Activated CD8-positive, alpha-beta memory T cell treated with anti-CD3 and anti-CD28 coated beads for 36 hours (primary cell): ENCODE measurements at regions not wholly inside any gene's neighbourhood (a gene's known extent, or its start where the extent isn't known, plus 50 kb on each side); places are given as distances from the start of the nearest gene placed in this dataset.

ENCODE experiments used
- CTCF ChIA-PET: fragments of 350-600 bp; sonication (Branson Sonifier 250); formaldehyde crosslinking; loops from one replicate; lab custom pipeline; 2021; ENCODE audit warnings: antibody characterized with exemption; lab: Charles Lee
- POLR2A ChIA-PET: fragments of 350-600 bp; sonication (Branson Sonifier 250); formaldehyde crosslinking; loops from one replicate; lab custom pipeline; 2021; ENCODE audit warnings: antibody characterized with exemption; lab: Charles Lee

DNA sequence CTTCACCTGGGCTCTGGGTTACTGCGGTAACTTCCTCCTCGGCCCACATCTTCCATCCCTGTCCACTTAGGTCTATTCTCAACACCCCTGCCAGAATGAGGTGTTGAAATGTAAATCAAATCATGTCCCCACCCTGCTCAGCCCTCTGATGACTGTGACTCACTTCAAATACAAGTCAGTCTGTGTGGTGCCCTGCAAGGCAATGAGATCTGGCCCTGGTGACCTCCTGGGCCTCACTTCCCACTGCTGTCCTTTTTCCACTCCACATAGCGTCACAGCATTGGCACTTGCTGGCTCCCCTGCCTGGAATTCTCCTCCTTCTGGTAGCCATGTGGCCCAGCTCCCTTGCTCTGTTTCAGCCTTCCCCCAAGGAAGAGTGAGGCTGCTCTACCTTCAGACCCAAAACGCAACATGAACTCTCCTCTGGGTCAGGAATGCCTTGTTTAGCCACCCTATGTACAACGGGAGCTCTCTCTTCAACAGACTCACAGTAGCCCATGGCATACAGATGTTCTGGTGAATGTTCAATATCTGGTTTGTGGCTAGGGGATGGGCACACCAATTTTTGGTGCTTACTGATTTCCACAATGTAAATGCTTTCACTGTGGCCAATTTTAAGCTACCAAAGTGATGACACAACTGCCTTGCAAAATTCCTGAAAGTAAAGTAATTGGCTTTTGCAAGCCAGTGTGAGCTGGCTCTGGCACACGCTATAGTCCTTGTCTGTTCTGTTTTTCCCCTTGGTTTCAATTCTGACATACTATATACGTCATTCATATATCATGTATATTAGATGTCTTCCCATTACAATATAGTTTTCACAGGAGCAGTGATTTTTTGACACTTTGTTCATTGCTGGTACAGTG is 550.3 kb upstream of the HS6ST1 start:
- ChIA-PET POLR2A (no interaction called here), CTCF (no interaction called here)

DNA sequence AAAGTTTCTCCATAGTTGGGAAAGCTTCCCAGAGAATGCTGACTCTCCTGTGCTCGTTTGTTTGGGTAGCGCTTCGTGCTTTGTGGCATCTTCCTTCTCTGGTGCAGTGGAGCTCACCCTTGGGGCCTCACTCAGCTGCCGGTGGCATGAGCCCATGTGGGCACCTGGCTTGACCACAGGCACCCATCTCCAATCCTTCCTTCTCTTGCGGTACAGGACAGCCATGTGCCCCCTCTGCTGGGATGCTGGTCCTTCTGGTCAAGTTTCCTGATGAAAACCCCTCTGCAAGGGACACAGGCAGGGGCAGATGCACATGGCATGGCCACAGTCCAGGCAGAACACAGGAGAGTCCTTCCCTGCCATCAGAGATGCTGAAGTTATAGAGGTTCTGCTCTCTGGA is 555.9 kb upstream of the HS6ST1 start:
- ChIA-PET CTCF (no interaction called here), POLR2A (no interaction called here)

DNA sequence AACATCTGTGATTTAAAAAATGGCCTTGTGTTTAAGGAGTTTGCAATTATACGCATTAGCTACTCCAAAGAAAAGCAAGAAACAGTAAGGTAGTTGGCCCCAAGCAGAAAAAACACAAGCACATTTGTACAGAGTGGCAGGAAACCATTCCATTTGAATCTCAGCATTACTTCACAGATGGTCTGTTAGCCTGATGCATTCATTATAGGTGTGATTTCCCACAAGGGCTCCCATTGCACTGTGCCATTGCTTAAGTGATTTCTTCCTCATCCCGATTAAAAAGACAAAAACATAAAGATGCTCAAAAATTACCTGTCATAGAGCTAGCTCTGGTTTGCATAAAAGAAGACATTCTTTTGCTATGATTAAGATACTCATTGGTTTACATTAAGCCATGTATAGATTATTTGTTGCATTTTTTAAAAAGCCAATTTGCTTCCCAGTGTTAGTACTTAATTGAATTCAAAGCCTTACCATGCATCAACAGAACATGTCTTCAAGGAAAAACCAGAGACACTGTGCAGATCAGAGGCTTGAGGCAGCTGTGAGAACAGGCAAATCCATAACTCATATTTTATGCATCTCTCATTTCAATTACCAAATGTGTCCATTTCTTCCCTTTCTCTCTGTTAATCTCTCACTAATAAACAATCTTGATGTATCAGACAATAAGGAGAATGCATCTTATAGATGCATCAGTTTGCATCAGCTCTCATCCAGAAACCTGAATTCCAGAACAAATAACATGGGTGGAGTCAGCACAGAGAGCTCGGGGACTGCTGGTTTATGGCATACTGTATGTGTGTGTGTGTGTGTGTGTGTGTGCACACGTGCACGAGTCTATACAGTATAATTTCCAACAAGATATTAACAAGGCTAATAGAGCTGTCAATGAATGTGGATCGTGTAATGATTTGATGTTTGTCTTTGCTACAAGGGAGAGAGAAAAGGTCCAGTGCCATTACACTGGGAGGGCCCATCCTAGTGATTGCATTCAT is 558.6 kb upstream of the HS6ST1 start:
- ChIA-PET POLR2A (no interaction called here), CTCF (no interaction called here)

DNA sequence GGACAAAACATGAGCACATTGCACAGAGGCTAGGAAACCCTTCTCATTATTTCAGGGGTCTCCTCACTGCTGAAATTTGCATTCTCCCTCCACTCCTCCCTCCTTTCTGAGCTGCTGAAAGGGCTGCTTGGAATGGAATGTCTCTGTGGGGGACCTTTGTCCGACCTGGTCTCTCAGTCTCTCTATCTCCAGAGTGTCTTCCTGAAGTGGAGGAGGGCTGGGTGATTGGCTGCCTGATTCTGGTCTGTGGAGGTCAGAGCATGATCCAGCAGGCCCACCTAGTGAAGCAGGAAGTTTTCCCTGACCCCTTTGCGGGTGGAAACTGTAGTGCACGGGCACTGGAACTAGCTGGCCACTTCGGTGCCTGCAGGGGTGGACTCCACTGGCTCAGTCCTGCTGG is 560.5 kb upstream of the HS6ST1 start:
- ChIA-PET POLR2A (no interaction called here), CTCF (no interaction called here)

DNA sequence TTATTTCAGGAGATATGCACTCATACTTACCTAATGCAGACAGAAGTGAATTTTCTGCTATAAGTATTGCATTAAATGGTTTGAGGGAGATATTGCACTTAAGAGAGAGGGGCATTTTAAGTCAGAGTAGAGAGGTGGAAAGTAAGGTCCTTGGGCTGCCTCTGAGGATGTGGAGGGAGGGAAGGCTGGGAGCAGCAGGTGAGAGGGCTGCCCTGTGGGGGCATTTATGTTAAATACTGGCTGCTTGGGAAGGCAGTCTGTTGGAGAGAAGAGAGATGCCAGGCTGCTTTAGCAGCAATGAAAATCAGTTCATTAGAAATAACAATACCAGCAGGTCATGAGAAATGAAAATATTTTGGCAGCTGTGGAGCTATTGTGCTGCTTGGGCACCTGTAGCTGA is 576.2 kb upstream of the HS6ST1 start:
- ChIA-PET CTCF (no interaction called here), POLR2A (no interaction called here)

DNA sequence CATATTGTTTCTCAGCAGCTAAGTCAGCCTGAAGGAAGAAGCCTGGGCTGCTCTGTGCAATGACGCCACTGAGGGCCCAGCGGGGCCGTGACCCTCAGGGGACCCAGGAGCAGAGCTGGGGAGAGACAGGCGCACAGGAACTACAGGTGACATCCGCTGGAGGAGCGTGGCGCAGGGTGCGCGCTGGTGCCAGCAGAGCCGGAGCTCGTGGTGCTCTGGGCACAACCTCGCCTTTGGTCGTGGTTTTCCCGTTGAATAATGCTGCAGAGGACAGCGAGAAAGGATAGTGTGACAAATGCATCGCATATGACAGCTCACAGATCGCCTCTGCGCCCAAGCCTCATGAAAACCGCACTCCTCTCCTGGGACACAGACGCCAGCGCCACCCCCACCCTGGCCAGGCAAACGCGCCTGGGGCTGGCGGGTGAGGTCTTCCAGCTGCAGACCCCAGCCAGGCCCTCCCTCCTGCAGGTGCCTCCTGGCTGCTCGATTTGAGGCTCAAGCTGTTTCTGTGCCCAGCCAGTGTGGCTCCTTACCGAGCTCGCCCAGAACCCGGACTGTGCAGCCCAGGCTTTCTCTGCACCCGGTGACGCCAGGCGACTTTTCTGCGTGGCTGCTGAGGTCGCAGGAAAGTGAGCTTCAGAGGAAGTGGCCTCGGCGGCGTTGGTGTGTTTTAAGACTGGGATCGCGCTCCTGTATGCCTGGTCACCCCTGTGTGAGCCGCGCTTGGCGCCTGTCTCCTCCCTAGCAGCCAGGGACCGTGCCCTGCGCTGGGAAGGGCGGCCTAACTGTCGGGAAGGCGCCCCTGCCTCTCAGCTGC is 583.1 kb upstream of the HS6ST1 start:
- CTCF ChIA-PET, result no interaction called here
- POLR2A ChIA-PET, result no interaction called here

DNA sequence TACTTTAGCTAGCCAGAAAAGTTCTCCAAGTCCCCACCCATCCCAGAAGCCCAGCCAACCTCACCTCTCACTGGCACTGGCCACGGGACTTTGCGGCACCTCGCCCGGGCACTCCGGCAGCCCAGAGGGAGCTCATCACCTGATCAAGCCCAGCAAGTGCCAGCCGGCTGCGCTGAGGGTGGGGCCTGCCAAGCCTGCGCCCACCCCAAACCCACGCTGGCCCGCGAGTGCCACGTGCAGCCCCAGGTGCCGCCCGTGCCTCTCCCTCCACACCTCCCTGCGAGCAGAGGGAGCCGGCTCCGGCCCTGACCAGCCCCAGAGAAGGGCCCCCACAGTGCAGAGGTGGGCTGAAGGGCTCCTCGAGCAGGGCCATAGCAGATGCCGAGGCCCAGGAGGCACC is 585.0 kb upstream of the HS6ST1 start:
- POLR2A ChIA-PET, result no interaction called here

DNA sequence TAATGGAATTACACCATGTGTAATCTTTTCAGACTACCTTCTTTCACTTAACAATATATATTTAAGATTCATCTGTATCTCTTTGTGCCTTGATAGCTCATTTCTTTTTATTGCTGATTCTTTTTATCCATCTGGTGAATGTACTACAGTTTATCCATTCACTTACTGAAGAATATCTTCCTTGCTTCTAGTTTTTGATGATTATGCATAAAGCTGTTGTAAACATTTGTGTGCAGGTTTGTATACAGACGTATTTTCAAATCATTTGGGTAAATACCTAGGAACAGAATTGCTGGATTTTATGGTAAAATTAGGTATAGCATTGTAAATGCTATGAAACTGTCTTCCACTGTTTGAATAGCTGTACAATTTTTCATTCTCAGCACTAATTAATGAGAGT is 592.6 kb upstream of the HS6ST1 start:
- POLR2A ChIA-PET, result no interaction called here
- CTCF ChIA-PET, result no interaction called here

More for the DNA sequence above, 585.0 kb upstream of the HS6ST1 start:
- CTCF ChIA-PET, result no interaction called here

DNA sequence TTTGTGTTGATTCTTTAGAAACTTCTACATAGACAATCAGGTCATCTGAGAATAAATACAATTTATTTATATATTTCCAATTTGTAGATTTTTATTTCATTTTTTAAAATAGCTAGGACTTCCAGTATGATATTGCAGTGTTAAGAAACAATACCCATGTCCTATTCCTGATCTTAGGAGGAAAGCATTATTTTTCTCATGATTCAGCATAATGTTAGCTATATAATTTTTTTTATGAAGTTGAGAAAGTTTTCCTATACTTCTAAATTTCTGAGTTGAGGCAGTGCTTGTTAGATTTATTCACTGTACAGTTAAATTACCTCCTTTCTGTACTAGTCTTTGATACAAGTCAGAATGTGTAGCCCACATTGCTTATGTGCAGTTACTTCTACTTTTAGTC is 595.7 kb upstream of the HS6ST1 start:
- ChIA-PET POLR2A (no interaction called here), CTCF (no interaction called here)

DNA sequence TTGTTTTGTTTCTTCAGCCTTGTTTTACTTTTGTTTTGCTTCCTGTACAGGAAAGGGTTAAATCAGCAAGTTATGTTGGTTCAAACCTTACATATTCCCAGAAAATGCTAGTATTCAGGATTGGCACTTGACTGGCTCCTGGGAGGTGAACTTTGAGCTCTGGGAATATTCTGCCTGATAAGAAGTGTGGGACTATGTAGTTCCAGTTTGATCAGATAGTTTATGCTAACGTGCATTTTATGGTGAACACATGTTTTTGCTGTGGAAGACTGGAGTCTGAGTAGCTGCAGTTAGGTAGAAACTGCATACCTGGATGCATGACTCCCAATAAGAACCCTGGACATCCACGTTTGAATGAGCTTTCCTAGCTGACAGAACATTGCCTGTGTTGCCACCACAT is 603.1 kb upstream of the HS6ST1 start:
- POLR2A ChIA-PET, result no interaction called here
- CTCF ChIA-PET, result interaction anchor here (0.7 kb wide), 1 partner anchor 58 kb away, joined by 4 read pairs; no protein-coding TSS in a partner anchor

DNA sequence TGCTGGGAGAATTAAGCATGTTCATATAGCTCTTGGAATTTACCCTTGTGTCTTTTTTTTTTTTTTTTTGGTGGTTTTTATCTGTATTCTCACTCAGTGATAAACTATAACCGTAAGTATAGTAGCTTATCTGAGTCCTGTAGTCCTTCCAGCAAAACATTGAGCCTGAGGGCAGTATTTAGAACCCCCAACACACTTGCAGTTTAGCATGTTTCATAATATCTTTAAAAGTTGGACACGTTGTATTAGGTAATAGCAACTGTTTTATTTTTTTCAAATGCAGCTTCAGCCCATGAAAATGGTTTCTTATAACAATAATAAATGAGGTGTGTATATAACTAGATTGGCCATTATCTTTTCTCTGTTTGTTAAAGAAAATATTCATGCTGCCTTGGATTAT is 603.5 kb upstream of the HS6ST1 start:
- CTCF ChIA-PET, result interaction anchor here (0.7 kb wide), 1 partner anchor 58 kb away, joined by 4 read pairs; no protein-coding TSS in a partner anchor

DNA sequence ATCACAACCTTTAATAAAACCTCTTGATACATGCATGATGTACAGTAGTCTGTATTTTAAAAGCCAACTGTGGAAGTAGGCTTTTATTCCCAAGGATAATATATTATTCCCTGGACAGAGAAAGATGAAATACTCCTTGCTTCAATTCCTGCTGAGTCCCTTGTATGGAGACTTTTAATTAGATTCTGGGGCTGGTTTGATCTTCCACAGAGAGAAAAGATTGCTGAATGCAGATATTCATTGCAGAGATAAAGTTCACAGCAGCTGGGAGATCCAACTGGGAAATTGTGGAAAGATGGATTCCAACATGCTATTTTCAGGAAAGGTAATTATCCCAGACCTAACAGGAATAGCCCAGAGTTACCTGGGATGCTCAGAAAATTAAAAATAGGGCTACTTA is 607.0 kb upstream of the HS6ST1 start:
- CTCF ChIA-PET, result no interaction called here
- POLR2A ChIA-PET, result no interaction called here

More for the DNA sequence above, 603.5 kb upstream of the HS6ST1 start:
- POLR2A ChIA-PET, result no interaction called here

DNA sequence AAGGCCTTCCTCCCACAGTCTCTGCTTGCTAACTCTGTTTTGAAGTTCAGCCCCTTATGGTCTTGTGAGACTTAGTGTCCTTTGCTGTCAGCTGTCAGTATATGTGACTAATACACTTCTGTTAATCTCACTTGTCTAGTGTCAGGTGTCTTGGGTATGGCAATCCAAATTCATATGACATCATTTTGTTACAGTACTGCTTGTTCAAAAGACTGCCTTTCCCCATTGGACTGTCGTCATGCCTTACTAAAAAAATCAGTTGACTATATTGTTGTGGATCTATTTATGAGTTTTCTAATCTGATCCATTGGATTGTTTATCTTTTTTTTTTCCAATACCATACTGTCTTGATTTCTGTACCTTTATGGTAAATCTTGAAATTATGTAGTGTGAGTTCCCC is 611.4 kb upstream of the HS6ST1 start:
- CTCF ChIA-PET, result no interaction called here
- POLR2A ChIA-PET, result no interaction called here

DNA sequence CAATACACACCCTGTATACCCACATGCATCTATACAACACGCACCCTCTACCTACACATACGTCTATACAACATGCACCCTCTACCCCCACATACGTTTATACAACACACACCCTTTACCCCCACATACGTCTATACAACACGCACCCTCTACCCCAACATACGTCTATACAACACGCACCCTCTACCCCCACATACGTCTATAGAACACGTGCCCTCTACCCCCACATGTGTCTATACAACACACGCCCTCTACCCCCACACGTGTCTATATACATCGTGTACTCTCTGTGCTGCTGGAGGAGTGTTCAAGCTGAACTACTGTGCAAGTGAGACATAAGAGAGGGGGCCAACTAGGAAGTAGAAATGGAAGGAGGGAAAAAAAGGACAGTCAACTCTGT is 621.7 kb upstream of the HS6ST1 start:
- POLR2A ChIA-PET, result no interaction called here
- CTCF ChIA-PET, result no interaction called here

DNA sequence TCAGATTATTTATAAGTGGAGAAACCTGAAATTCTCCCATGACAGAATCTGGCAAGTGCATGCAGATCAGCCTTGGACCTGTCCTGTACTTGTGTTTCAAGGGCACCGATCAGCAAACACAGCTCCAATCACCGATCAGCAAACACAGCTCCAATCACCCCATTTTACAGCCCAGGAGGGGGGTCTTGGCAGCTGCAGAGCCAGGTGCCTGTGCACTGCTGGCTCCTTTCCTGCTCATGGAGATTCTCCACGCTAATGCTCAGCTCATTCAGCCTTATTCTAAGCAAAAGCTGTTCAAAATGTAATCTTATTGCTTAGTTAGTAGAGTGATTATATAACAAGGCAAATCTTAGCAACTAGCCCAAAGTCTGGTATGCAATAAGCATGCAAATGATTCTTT is 623.1 kb upstream of the HS6ST1 start:
- ChIA-PET CTCF (no interaction called here), POLR2A (no interaction called here)

DNA sequence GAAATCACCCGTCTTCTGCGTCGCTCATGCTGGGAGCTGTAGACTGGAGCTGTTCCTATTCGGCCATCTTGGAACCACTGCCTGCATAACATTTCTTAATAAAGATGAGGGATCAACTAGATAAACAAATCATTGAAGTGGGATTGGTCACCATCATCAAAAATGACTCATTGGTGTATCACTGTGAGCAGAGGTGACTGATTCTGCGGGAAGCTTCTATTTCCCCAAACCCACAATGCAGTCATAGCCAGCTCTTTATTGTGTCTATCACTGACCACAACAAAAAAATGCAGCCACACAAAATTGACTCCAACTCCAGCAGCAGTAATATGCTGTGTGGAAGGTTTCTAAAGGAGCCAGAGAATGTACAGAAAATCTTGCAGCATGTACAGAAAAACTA is 630.7 kb upstream of the HS6ST1 start:
- POLR2A ChIA-PET, result no interaction called here
- CTCF ChIA-PET, result interaction anchor here (0.7 kb wide), 1 partner anchor 11 kb away, joined by 5 read pairs; no protein-coding TSS in a partner anchor

DNA sequence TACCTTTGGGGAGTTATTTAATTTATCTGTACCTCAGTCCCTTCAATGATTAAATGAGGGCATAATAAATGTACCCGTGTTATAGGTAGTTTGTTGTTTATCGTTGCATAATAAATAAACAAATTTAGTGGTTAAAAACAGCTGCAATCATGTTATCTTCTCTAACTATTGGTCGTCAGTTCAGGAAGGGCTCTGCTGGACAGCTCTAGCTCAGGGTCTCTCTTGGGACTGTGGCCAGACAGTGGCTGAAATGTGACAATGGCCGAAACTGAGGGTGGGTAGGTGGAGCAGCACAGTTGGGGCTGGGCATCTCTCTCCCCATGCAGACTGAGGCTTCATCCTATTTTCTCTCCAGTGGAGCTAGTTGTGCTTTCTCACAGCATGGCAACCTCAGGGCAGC is 632.1 kb upstream of the HS6ST1 start:
- ChIA-PET POLR2A (no interaction called here), CTCF (no interaction called here)

DNA sequence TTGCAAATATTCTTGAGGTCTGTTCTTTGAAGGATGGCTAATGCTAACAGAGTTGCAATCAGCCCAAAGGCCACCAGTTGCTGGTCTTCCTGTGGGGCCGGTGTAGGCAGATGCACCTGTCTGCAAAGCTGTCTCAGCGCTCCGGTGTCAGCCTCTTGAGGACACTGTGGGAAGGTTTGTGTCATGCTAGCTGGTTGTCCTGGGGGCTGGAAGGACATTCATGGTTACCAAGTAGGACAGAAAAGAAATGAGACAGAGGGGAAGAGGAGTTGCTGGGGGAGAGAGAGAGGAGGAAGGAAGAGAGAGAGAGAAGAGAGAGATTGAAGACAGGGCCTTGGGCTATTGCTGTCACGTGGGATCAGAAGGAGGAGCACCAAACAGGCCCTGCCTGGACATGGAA is 639.6 kb upstream of the HS6ST1 start:
- ChIA-PET POLR2A (no interaction called here), CTCF (no interaction called here)

DNA sequence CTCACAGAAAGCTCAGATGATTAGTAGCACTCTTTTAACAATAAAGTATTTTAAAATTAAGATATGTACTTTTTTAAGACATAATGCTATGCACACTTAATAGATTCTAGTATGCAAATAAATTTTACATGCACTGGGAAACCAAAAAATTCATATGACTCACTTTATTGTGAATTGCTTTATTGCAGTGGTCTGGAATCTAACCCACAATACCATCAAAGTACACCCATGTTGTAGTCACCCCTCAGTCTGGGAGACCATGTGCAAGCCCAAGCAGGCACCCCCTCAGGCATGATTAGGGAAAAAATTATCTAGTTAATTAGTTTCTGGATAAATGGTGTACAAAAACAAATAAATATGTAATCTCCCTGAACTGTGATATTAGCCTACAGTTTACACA is 649.0 kb upstream of the HS6ST1 start:
- CTCF ChIA-PET, result no interaction called here
- POLR2A ChIA-PET, result no interaction called here

DNA sequence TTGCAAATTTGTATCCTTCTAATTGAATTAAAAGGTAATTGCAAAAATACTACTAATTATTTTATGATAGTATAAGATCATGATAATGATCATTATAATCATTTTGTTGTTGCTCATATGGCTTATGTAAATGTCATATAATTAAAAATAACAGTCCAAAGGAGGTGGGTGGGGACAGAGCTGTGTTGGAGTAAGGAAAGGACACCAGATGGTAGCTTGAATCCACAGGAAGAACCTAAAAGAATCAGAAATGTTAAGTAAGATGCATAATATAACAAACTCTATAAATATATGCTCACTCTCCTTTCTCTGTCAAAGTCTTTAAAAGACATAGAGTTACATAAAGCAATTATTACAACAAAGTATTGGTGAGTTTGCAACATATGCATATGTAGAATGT is 650.7 kb upstream of the HS6ST1 start:
- ChIA-PET CTCF (no interaction called here), POLR2A (no interaction called here)
